ENCODE measurements at regions not wholly inside any gene's neighbourhood (a gene's known extent, or its start where the extent isn't known, plus 50 kb on each side); places are given as distances from the start of the nearest gene placed in this dataset.
A peak's percentile ranks its signal among the peaks of the same experiment; 100 is the strongest.

- Histone ChIP-seq H2AFZ (ENCODE audit: low read length) (no peak overlapping the region), H3K23ac (ENCODE audit: insufficient read length) (no peak overlapping the region), H3K27me3 (replicated peaks in 1 of 4; ENCODE audit: control insufficient read depth in 3 of 4, extremely low read depth in 1 of 4, insufficient read depth in 3 of 4, low read length in 3 of 4) (no peaks in the 10 kb centered on the region), H4K5ac (ENCODE audit: insufficient read length, low read depth, low read length) (no peak overlapping the region), H3K36me3 (ENCODE audit: control insufficient read depth in 2 of 4, insufficient read depth in 4 of 4, low read length in 3 of 4) (no peaks in the 10 kb centered on the region), H4K20me1 (replicated peaks in 1 of 2; ENCODE audit: control insufficient read depth in 1 of 2, insufficient read depth in 2 of 2, low read length in 2 of 2) (no peaks in the 10 kb centered on the region), H2BK15ac (ENCODE audit: low read length) (no peak overlapping the region), H2BK20ac (ENCODE audit: low read length) (no peak overlapping the region), H3K56ac (replicated peaks; ENCODE audit: insufficient read length, low read depth, low read length) (no peak overlapping the region), H4K8ac (ENCODE audit: extremely low read depth, insufficient read depth, low read length) (no peak overlapping the region), H3K14ac (ENCODE audit: insufficient read length) (no peak overlapping the region), H3K79me1 (ENCODE audit: low read depth, low read length) (no peaks in the 10 kb centered on the region), H2BK5ac (ENCODE audit: low read depth, low read length) (no peak overlapping the region), H2BK120ac (replicated peaks; ENCODE audit: low read depth, low read length) (no peak overlapping the region), H2BK12ac (ENCODE audit: low read depth, low read length) (no peak overlapping the region), H3K9me3 (ENCODE audit: insufficient read depth in 2 of 2, low read depth in 1 of 2, low read length in 1 of 2) (0 out of 4 replicates have a peak, but pooled peaks cover 0 to 3% of the 10 kb centered on the region in 2 experiments), H3K4ac (replicated peaks; ENCODE audit: insufficient read length, low read depth, low read length) (no peak overlapping the region), H3K4me1 (replicated peaks in 1 of 4; ENCODE audit: control insufficient read depth in 3 of 4, insufficient read depth in 4 of 4, low read length in 3 of 4) (peaks cover 0 to 27% (median 7%) of the 10 kb centered on the region in 4 experiments; a peak in 6 of 7 replicates), H3K4me2 (ENCODE audit: insufficient read depth in 1 of 2, low read depth in 2 of 2, low read length in 2 of 2) (peak overlapping the region; percentile 33 to 50; a peak in 2 of 4 replicates), H3K23me2 (ENCODE audit: low read depth, low read length) (no peaks in the 10 kb centered on the region), H3K9ac (replicated peaks in 1 of 4; ENCODE audit: extremely low read depth in 1 of 4, low read depth in 3 of 4, low read length in 3 of 4) (no peak overlapping the region), H3K4me3 (ENCODE audit: extremely low read depth in 1 of 4, insufficient read depth in 2 of 4, low read depth in 3 of 4, low read length in 4 of 4) (peak overlapping the region in 1 of 4 experiments; percentile 19; a peak in 1 of 8 replicates), H4K91ac (replicated peaks; ENCODE audit: insufficient read length, low read length) (no peak overlapping the region), H2AK5ac (ENCODE audit: low read depth, low read length) (no peak overlapping the region), H3K18ac (ENCODE audit: extremely low read depth, low read length) (no peak overlapping the region), H3K79me2 (ENCODE audit: control insufficient read depth in 1 of 2, insufficient read depth in 2 of 2, low read length in 2 of 2) (no peaks in the 10 kb centered on the region), H3K27ac (ENCODE audit: low read depth, low read length) (no peak overlapping the region)
- no peak for FAIRE-seq
- DNase-seq (ENCODE audit: low read depth in 1 of 2, low spot score in 2 of 2), result peak in 1 of 2 experiments; percentile 53
- ChIA-PET POLR2A (ENCODE audit: partially characterized antibody) (interaction anchor here (0.6 kb wide), 1 partner anchor 37 kb away, joined by 3 read pairs; no protein-coding TSS in a partner anchor), CTCF (ENCODE audit: partially characterized antibody) (interaction anchor here (1.1 to 1.4 kb wide), 2 partner anchors 12 to 38 kb away, joined by 3 to 4 read pairs; no protein-coding TSS in a partner anchor)
- WGBS, 2 experiments (ENCODE audit: extremely low coverage in 1 of 2, insufficient coverage in 1 of 2, insufficient read length in 1 of 2, insufficient replicate concordance in 2 of 2, low coverage in 1 of 2, low lambda C conversion rate in 2 of 2, missing lambda C conversion rate in 1 of 2), result 0% methylated on average over 2 of the region's 2 CpGs; no CpG with 5 or more reads in 1 of the 2 experiments
- TF ChIP-seq ASH2L (IDR thresholded peaks at IDR 0.05; ENCODE audit: low read length), result no peak
- TF ChIP-seq CHD2 (IDR thresholded peaks at IDR 0.05; ENCODE audit: low read length), result no peak
- TF ChIP-seq CTCF (IDR thresholded peaks at IDR 0.05; ENCODE audit: control extremely low read depth in 1 of 3, insufficient read depth in 1 of 3, low read depth in 1 of 3, low read length in 3 of 3), result no peak
- no peak for TF ChIP-seq ZNF274 (IDR thresholded peaks at IDR 0.05; ENCODE audit: borderline replicate concordance, extremely low read depth, low read length)
- no peak for TF ChIP-seq RXRA (IDR thresholded peaks at IDR 0.05; ENCODE audit: insufficient read depth, low read depth, low read length)
- no peak for TF ChIP-seq POLR2A (IDR thresholded peaks at IDR 0.05; ENCODE audit: control extremely low read depth in 1 of 2, low read depth in 2 of 2, low read length in 2 of 2)
- no peak for TF ChIP-seq BRCA1 (IDR thresholded peaks at IDR 0.05; ENCODE audit: low read depth, low read length)
- no peak for TF ChIP-seq ATF3 (IDR thresholded peaks at IDR 0.05; ENCODE audit: insufficient read depth, low read depth, low read length)
- TF ChIP-seq ATF2 (IDR thresholded peaks at IDR 0.05; ENCODE audit: low read length), result no peak
These were observed 1101.8 kb downstream of the TAF11L14 start for GRCh38 chr5:18736051-18736398.

All from H1 (cell line).